Mesendoderm (in vitro differentiated cells): ENCODE measurements at regions not wholly inside any gene's neighbourhood (a gene's known extent, or its start where the extent isn't known, plus 50 kb on each side); places are given as distances from the start of the nearest gene placed in this dataset.

Experiments
- DNase-seq: peaks from one replicate; pipeline ENCODE4 v3.0.0; 2013
- H2AK5ac ChIP-seq: 2 replicates; pipeline ENCODE4 v1.6.1; 2013; ENCODE audit warnings: low read length, inconsistent platforms
- H2BK120ac ChIP-seq: 2 replicates; pipeline ENCODE4 v1.6.1; 2013; ENCODE audit warnings: low read depth, mild to moderate bottlenecking, low read length, moderate library complexity, mixed read lengths
- H2BK15ac ChIP-seq: replicated peaks from 2 replicates; pipeline ENCODE4 v1.6.1; 2013; ENCODE audit warnings: low read depth, mild to moderate bottlenecking, moderate library complexity
- H2BK5ac ChIP-seq: 2 replicates; pipeline ENCODE4 v1.6.1; 2013; ENCODE audit warnings: low read length, inconsistent platforms
- H3K18ac ChIP-seq: 2 replicates; pipeline ENCODE4 v1.6.1; 2013; ENCODE audit warnings: mild to moderate bottlenecking, low read length, mixed read lengths
- H3K23ac ChIP-seq: one replicate; pipeline ENCODE4 v1.6.1; 2013; ENCODE audit warnings: low read length
- H3K27ac ChIP-seq: 2 replicates; pipeline ENCODE4 v1.5.1; 2013; ENCODE audit warnings: low read depth, mild to moderate bottlenecking, inconsistent platforms, low read length, moderate library complexity
- H3K27me3 ChIP-seq: 2 replicates; pipeline ENCODE4 v1.6.1; 2013; ENCODE audit warnings: low read length, control low read depth, mild to moderate bottlenecking, inconsistent platforms; ENCODE audit not compliant: insufficient read depth, poor library complexity
- H3K36me3 ChIP-seq: 2 replicates; pipeline ENCODE4 v1.6.1; 2013; ENCODE audit warnings: low read length, inconsistent platforms; ENCODE audit not compliant: control insufficient read depth, insufficient read depth
- H3K4ac ChIP-seq: one replicate; pipeline ENCODE4 v1.6.1; 2013; ENCODE audit warnings: low read depth, mild to moderate bottlenecking, low read length, moderate library complexity
- H3K4me1 ChIP-seq: 2 replicates; pipeline ENCODE4 v1.6.1; 2013; ENCODE audit warnings: low read depth, low read length, inconsistent platforms; ENCODE audit not compliant: control insufficient read depth
- H3K4me2 ChIP-seq: 2 replicates; pipeline ENCODE4 v1.6.1; 2013; ENCODE audit warnings: low read length
- H3K4me3 ChIP-seq: 2 replicates; pipeline ENCODE4 v1.5.1; 2013; ENCODE audit warnings: mild to moderate bottlenecking, low read length
- H3K56ac ChIP-seq: one replicate; pipeline ENCODE4 v1.6.1; 2013; ENCODE audit warnings: low read length
- H3K79me1 ChIP-seq: 2 replicates; pipeline ENCODE4 v1.6.1; 2013; ENCODE audit warnings: low read length, inconsistent platforms
- H3K79me2 ChIP-seq: 2 replicates; pipeline ENCODE4 v1.6.1; 2013; ENCODE audit warnings: mild to moderate bottlenecking, low read length; ENCODE audit not compliant: control insufficient read depth, insufficient read depth
- H3K9ac ChIP-seq: 2 replicates; pipeline ENCODE4 v1.6.1; 2013; ENCODE audit warnings: low read length, inconsistent platforms
- H4K5ac ChIP-seq: one replicate; pipeline ENCODE4 v1.6.1; 2013; ENCODE audit warnings: low read length
- H4K8ac ChIP-seq: one replicate; pipeline ENCODE4 v1.6.1; 2013; ENCODE audit warnings: low read depth, mild to moderate bottlenecking, control low read depth, low read length, moderate library complexity
- WGBS: extraction: QIAGEN DNeasy Blood & Tissue Kit; methylation state at CpG from one replicate; pipeline ENCODE4 v1.1.7; 2013; ENCODE audit warnings: low lambda C conversion rate, missing lambda C conversion rate; ENCODE audit not compliant: insufficient coverage; ENCODE audit errors: extremely low coverage; 5-methylcytosine and 5-hydroxymethylcytosine counted together

DNA sequence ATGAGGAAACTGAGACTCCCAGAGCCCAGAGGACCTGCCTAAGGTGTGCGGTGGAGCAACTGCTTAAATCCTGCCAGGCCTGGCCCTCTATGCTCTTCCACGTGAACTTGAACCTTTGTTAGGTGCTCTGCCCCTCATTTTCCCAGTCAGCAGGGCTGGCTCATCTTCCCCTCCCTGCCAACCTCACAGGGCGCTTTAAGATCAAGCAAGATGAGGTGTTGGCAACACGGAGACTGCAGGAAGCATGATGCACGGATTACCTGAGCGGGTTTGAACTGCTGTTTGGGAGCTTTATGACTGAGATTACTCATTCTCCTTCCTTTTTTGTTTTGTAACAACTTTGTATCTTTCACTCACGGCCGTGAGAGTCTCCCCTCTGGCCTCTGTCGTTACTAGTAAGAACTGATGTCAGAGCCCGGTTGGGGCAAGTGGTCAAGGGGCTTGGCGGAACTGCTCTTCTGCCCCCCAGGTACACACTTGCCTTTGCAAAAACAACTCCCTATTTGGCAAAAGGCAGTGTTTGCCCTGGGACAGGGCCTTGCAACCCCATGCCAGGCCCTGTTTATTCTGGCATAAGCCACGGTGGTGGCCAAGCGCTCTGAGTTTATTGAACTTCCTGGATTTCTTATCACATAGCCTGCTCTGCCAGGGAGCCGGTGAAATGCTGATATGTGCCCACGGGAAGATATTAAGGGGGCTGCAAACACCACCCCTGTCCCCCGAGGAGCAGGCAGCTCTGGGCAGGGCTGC lies 127.8 kb downstream of the INHBB start:
- H4K5ac ChIP-seq, result no peak overlapping the region
- no peak overlapping the region for H3K27ac ChIP-seq
- no peak overlapping the region for H2BK120ac ChIP-seq
- H3K23ac ChIP-seq, result no peak overlapping the region
- H2BK15ac ChIP-seq, result no peak overlapping the region
- H3K79me2 ChIP-seq, result no peaks in the 10 kb centered on the region
- no peak for DNase-seq
- no peaks in the 10 kb centered on the region for H3K79me1 ChIP-seq
- H2AK5ac ChIP-seq, result no peak overlapping the region
- H3K9ac ChIP-seq, result no peak overlapping the region
- H3K18ac ChIP-seq, result no peak overlapping the region
- no peak overlapping the region for H4K8ac ChIP-seq
- H3K4me1 ChIP-seq, result no peaks in the 10 kb centered on the region
- H3K4me3 ChIP-seq, result no peak overlapping the region
- H2BK5ac ChIP-seq, result no peak overlapping the region
- no peak overlapping the region for H3K4ac ChIP-seq
- H3K4me2 ChIP-seq, result no peak overlapping the region
- H3K36me3 ChIP-seq, result no peaks in the 10 kb centered on the region
- no peak overlapping the region for H3K56ac ChIP-seq
- no CpG with 5 or more reads among the region's 16 CpGs for WGBS
- no peaks in the 10 kb centered on the region for H3K27me3 ChIP-seq

DNA sequence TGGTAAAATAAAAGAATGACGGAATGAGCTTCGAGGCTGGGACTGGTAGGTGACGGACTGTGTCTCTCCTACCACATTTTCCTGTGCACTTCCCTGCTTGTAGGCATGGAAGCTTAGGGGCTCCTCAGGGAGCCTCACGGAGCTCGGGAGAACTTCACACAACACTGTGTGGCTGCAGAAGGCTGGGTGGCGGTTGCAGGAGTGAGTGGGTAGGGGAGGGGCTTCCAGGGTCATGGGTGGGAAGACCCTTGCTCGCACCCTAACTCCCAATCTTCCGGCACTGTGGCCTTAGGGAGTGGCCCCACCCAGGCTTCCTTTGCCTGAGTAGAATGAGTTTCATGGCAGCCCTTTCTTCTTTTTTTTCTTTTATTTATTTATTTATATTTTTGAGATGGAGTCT lies 128.6 kb downstream of the INHBB start:
- no peaks in the 10 kb centered on the region for H3K4me1 ChIP-seq
- no peak overlapping the region for H3K4me3 ChIP-seq
- no peaks in the 10 kb centered on the region for H3K79me2 ChIP-seq
- no CpG with 5 or more reads among the region's 8 CpGs for WGBS
- H3K9ac ChIP-seq, result no peak overlapping the region
- H2AK5ac ChIP-seq, result no peak overlapping the region
- no peak overlapping the region for H3K27ac ChIP-seq
- no peak overlapping the region for H3K18ac ChIP-seq
- no peak overlapping the region for H3K23ac ChIP-seq
- no peak overlapping the region for H3K4ac ChIP-seq
- no peak overlapping the region for H4K8ac ChIP-seq
- H3K36me3 ChIP-seq, result no peaks in the 10 kb centered on the region
- DNase-seq, result no peak
- H2BK5ac ChIP-seq, result no peak overlapping the region
- no peak overlapping the region for H2BK15ac ChIP-seq
- no peaks in the 10 kb centered on the region for H3K27me3 ChIP-seq
- H3K4me2 ChIP-seq, result no peak overlapping the region
- no peak overlapping the region for H4K5ac ChIP-seq
- H3K79me1 ChIP-seq, result no peaks in the 10 kb centered on the region
- H3K56ac ChIP-seq, result no peak overlapping the region
- no peak overlapping the region for H2BK120ac ChIP-seq

GRCh38 chr2:120476141-120476540 lies 130.2 kb downstream of the INHBB start:
- no peaks in the 10 kb centered on the region for H3K79me1 ChIP-seq

DNA sequence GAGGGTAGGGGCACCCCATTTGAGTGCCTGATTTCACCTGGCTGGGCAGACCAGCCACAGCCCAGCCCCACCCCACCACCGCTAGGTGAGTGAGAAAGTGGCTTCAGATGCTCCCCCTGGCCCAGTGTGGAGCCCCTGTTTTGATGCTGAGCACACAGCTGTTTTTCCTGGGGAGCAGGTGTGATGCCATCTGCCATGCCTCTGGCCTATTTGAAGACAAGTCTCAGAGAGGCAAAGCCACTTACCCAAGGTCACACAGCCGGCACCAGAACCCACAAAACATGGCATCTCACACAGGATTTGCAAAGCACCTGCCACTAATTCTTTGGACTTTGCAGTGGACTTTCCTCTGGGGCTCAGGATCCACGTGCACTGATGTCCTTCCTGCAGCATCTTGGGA lies 131.3 kb downstream of the INHBB start:
- no CpG with 5 or more reads among the region's 3 CpGs for WGBS
- DNase-seq, result no peak
- no peak overlapping the region for H2BK15ac ChIP-seq
- H4K8ac ChIP-seq, result no peak overlapping the region
- no peaks in the 10 kb centered on the region for H3K79me1 ChIP-seq
- no peak overlapping the region for H3K4ac ChIP-seq
- H3K36me3 ChIP-seq, result no peaks in the 10 kb centered on the region
- H4K5ac ChIP-seq, result no peak overlapping the region
- H2AK5ac ChIP-seq, result no peak overlapping the region
- no peak overlapping the region for H3K9ac ChIP-seq
- no peak overlapping the region for H3K27ac ChIP-seq
- H2BK120ac ChIP-seq, result no peak overlapping the region
- no peak overlapping the region for H3K23ac ChIP-seq
- no peaks in the 10 kb centered on the region for H3K79me2 ChIP-seq
- no peak overlapping the region for H3K4me2 ChIP-seq
- H3K4me1 ChIP-seq, result no peaks in the 10 kb centered on the region
- H2BK5ac ChIP-seq, result no peak overlapping the region
- H3K4me3 ChIP-seq, result no peak overlapping the region
- H3K27me3 ChIP-seq, result no peaks in the 10 kb centered on the region
- no peak overlapping the region for H3K18ac ChIP-seq
- H3K56ac ChIP-seq, result no peak overlapping the region

More at GRCh38 chr2:120476141-120476540, 130.2 kb downstream of the INHBB start:
- H4K5ac ChIP-seq, result no peak overlapping the region
- no peak overlapping the region for H3K4me2 ChIP-seq
- no peak overlapping the region for H3K18ac ChIP-seq
- H4K8ac ChIP-seq, result no peak overlapping the region
- no peak overlapping the region for H3K4ac ChIP-seq
- no peak overlapping the region for H2BK120ac ChIP-seq
- H3K56ac ChIP-seq, result no peak overlapping the region
- no peak overlapping the region for H3K23ac ChIP-seq
- H3K27me3 ChIP-seq, result no peaks in the 10 kb centered on the region
- H3K9ac ChIP-seq, result no peak overlapping the region
- H3K27ac ChIP-seq, result no peak overlapping the region
- no peak for DNase-seq
- H3K4me3 ChIP-seq, result no peak overlapping the region
- H3K4me1 ChIP-seq, result no peaks in the 10 kb centered on the region
- no peak overlapping the region for H2BK15ac ChIP-seq
- H2BK5ac ChIP-seq, result no peak overlapping the region
- H3K79me2 ChIP-seq, result no peaks in the 10 kb centered on the region
- no peaks in the 10 kb centered on the region for H3K36me3 ChIP-seq
- H2AK5ac ChIP-seq, result no peak overlapping the region
- no CpG with 5 or more reads among the region's 7 CpGs for WGBS

DNA sequence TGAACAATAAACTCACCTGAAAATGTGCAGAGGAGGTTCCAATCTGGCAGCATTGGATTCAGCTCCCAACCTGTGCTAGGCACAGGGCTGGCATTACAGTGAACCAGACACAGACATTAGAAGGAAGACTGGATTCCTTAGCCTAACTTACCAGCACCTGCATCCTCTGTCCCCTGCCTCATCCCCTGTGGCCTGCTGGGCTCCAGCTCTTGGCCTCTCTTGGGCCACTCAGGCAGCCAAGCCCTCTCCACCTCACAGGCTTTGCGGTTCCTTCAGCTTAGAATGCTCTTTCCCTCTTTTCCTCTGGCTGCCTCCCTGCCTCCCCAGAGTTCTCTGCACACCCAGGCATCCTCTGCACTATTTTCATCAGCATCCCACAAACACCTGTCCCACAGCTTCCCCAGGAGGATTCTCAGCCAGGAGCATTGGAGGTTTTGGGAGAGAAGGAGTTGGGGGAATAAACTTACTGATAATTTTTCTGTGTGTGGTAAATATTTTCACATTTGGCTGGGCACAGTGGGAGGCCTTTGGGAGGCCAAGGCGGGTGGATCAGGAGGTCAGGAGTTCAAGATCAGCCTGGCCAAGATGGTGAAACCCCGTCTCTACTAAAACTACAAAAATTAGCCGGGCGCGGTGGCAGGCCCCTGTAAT lies 132.0 kb downstream of the INHBB start:
- no CpG with 5 or more reads among the region's 6 CpGs for WGBS

More for the DNA sequence above, 132.0 kb downstream of the INHBB start:
- H3K23ac ChIP-seq, result no peak overlapping the region
- no peak overlapping the region for H2BK120ac ChIP-seq
- H2BK5ac ChIP-seq, result no peak overlapping the region
- H3K4me2 ChIP-seq, result no peak overlapping the region
- H3K27ac ChIP-seq, result no peak overlapping the region
- no peaks in the 10 kb centered on the region for H3K79me1 ChIP-seq
- H4K5ac ChIP-seq, result no peak overlapping the region
- no peak overlapping the region for H3K4me3 ChIP-seq
- H3K56ac ChIP-seq, result no peak overlapping the region
- H3K9ac ChIP-seq, result no peak overlapping the region
- H3K4ac ChIP-seq, result no peak overlapping the region
- no peak overlapping the region for H3K18ac ChIP-seq
- DNase-seq, result no peak
- no peak overlapping the region for H2AK5ac ChIP-seq
- no peak overlapping the region for H4K8ac ChIP-seq
- H3K36me3 ChIP-seq, result no peaks in the 10 kb centered on the region
- H3K79me2 ChIP-seq, result no peaks in the 10 kb centered on the region
- H3K27me3 ChIP-seq, result no peaks in the 10 kb centered on the region
- no peaks in the 10 kb centered on the region for H3K4me1 ChIP-seq
- H2BK15ac ChIP-seq, result no peak overlapping the region
